SJCRH30 (cell line): ENCODE measurements at regions not wholly inside any gene's neighbourhood (a gene's known extent, or its start where the extent isn't known, plus 50 kb on each side); places are given as distances from the start of the nearest gene placed in this dataset.

Source experiments
- DNase-seq, 2 experiments: peaks; one replicate each; pipeline ENCODE4 v3.0.0-alpha.2; 2015 to 2020
- H3K27ac ChIP-seq: fragments of 250-450 bp; sonication (Bioruptor Pico); 2 replicates; pipeline ENCODE4 v1.5.1; 2020; ENCODE audit warnings: mild to moderate bottlenecking, moderate library complexity
- H3K27me3 ChIP-seq: fragments of 250-450 bp; sonication (Bioruptor Pico); 2 replicates; pipeline ENCODE4 v1.5.1; 2020; ENCODE audit warnings: mild to moderate bottlenecking, moderate library complexity
- H3K36me3 ChIP-seq: fragments of 250-450 bp; sonication (Bioruptor Pico); 2 replicates; pipeline ENCODE4 v1.5.1; 2020; ENCODE audit warnings: mild to moderate bottlenecking, moderate library complexity
- H3K4me1 ChIP-seq: fragments of 250-450 bp; sonication (Bioruptor Pico); 2 replicates; pipeline ENCODE4 v1.5.1; 2020; ENCODE audit warnings: mild to moderate bottlenecking, moderate library complexity
- H3K4me3 ChIP-seq: fragments of 250-450 bp; sonication (Bioruptor Pico); 2 replicates; pipeline ENCODE4 v1.5.1; 2020; ENCODE audit warnings: mild to moderate bottlenecking, moderate library complexity
- H3K9me3 ChIP-seq: fragments of 250-450 bp; sonication (Bioruptor Pico); replicated peaks from 2 replicates; pipeline ENCODE4 v1.5.1; 2020; ENCODE audit warnings: mild to moderate bottlenecking, moderate library complexity

- no peaks in the 10 kb centered on the region for H3K9me3 ChIP-seq
- no peaks in the 10 kb centered on the region for H3K27me3 ChIP-seq
- no peak overlapping the region for H3K4me3 ChIP-seq
- no peaks in the 10 kb centered on the region for H3K36me3 ChIP-seq
- H3K27ac ChIP-seq, result no peak overlapping the region
- H3K4me1 ChIP-seq, result no peaks in the 10 kb centered on the region
- DNase-seq, result no peak
Measured at GRCh38 chr18:29549759-29550158, 1372.8 kb upstream of the CDH2 start.

GRCh38 chr18:29547626-29548025, 1370.7 kb upstream of the CDH2 start:
- no peaks in the 10 kb centered on the region for H3K36me3 ChIP-seq
- H3K27me3 ChIP-seq, result no peaks in the 10 kb centered on the region
- no peak overlapping the region for H3K27ac ChIP-seq
- no peak overlapping the region for H3K4me3 ChIP-seq
- H3K4me1 ChIP-seq, result no peaks in the 10 kb centered on the region
- no peaks in the 10 kb centered on the region for H3K9me3 ChIP-seq
- DNase-seq, result no peak

GRCh38 chr18:29540548-29540947, 1363.6 kb upstream of the CDH2 start:
- H3K4me1 ChIP-seq, result no peaks in the 10 kb centered on the region
- H3K27me3 ChIP-seq, result no peaks in the 10 kb centered on the region
- DNase-seq, result no peak

GRCh38 chr18:29531746-29532145, 1354.8 kb upstream of the CDH2 start:
- no peaks in the 10 kb centered on the region for H3K9me3 ChIP-seq

More at GRCh38 chr18:29540548-29540947, 1363.6 kb upstream of the CDH2 start:
- Histone ChIP-seq H3K4me3 (no peak overlapping the region), H3K27ac (no peak overlapping the region), H3K36me3 (no peaks in the 10 kb centered on the region), H3K9me3 (no peaks in the 10 kb centered on the region)

GRCh38 chr18:29523371-29523770, 1346.4 kb upstream of the CDH2 start:
- no peaks in the 10 kb centered on the region for H3K4me1 ChIP-seq
- no peaks in the 10 kb centered on the region for H3K27me3 ChIP-seq
- no peaks in the 10 kb centered on the region for H3K36me3 ChIP-seq
- H3K4me3 ChIP-seq, result no peak overlapping the region
- H3K9me3 ChIP-seq, result no peaks in the 10 kb centered on the region
- no peak for DNase-seq
- H3K27ac ChIP-seq, result no peak overlapping the region

More at GRCh38 chr18:29531746-29532145, 1354.8 kb upstream of the CDH2 start:
- no peak for DNase-seq
- Histone ChIP-seq H3K27ac (no peak overlapping the region), H3K27me3 (no peaks in the 10 kb centered on the region), H3K4me3 (no peak overlapping the region), H3K4me1 (no peaks in the 10 kb centered on the region), H3K36me3 (no peaks in the 10 kb centered on the region)

- no peak for DNase-seq
- H3K4me1 ChIP-seq, result no peaks in the 10 kb centered on the region
- H3K27ac ChIP-seq, result no peak overlapping the region
- no peaks in the 10 kb centered on the region for H3K9me3 ChIP-seq
- no peaks in the 10 kb centered on the region for H3K36me3 ChIP-seq
- H3K27me3 ChIP-seq, result no peaks in the 10 kb centered on the region
- no peak overlapping the region for H3K4me3 ChIP-seq
Measured at GRCh38 chr18:29512761-29513160, 1335.8 kb upstream of the CDH2 start.

- Histone ChIP-seq H3K27me3 (no peaks in the 10 kb centered on the region), H3K4me3 (no peak overlapping the region), H3K9me3 (no peaks in the 10 kb centered on the region), H3K27ac (no peak overlapping the region), H3K4me1 (no peaks in the 10 kb centered on the region), H3K36me3 (no peaks in the 10 kb centered on the region)
- no peak for DNase-seq
Measured at GRCh38 chr18:29512203-29512602, 1335.3 kb upstream of the CDH2 start.

- DNase-seq, result no peak
- no peak overlapping the region for H3K27ac ChIP-seq
Measured at GRCh38 chr18:29501952-29502351, 1325.0 kb upstream of the CDH2 start.

GRCh38 chr18:29496152-29496680, 1319.3 kb upstream of the CDH2 start:
- no peaks in the 10 kb centered on the region for H3K9me3 ChIP-seq
- no peak for DNase-seq
- no peaks in the 10 kb centered on the region for H3K4me1 ChIP-seq
- no peak overlapping the region for H3K4me3 ChIP-seq
- no peaks in the 10 kb centered on the region for H3K27me3 ChIP-seq
- H3K27ac ChIP-seq, result no peak overlapping the region
- H3K36me3 ChIP-seq, result no peaks in the 10 kb centered on the region

More at GRCh38 chr18:29501952-29502351, 1325.0 kb upstream of the CDH2 start:
- no peak overlapping the region for H3K4me3 ChIP-seq
- H3K27me3 ChIP-seq, result no peaks in the 10 kb centered on the region
- H3K36me3 ChIP-seq, result no peaks in the 10 kb centered on the region
- H3K4me1 ChIP-seq, result no peaks in the 10 kb centered on the region
- H3K9me3 ChIP-seq, result no peaks in the 10 kb centered on the region

GRCh38 chr18:29494371-29494770, 1317.4 kb upstream of the CDH2 start:
- no peak overlapping the region for H3K27ac ChIP-seq
- H3K4me3 ChIP-seq, result no peak overlapping the region
- H3K9me3 ChIP-seq, result no peaks in the 10 kb centered on the region
- no peaks in the 10 kb centered on the region for H3K36me3 ChIP-seq
- H3K4me1 ChIP-seq, result no peaks in the 10 kb centered on the region
- DNase-seq, result no peak
- no peaks in the 10 kb centered on the region for H3K27me3 ChIP-seq

- no peak for DNase-seq
- Histone ChIP-seq H3K4me1 (no peaks in the 10 kb centered on the region), H3K36me3 (no peaks in the 10 kb centered on the region), H3K27ac (no peak overlapping the region), H3K27me3 (no peaks in the 10 kb centered on the region), H3K9me3 (no peaks in the 10 kb centered on the region), H3K4me3 (no peak overlapping the region)
Measured at GRCh38 chr18:29491907-29492306, 1315.0 kb upstream of the CDH2 start.

- no peaks in the 10 kb centered on the region for H3K27me3 ChIP-seq
- no peaks in the 10 kb centered on the region for H3K9me3 ChIP-seq
- no peak for DNase-seq
- H3K4me3 ChIP-seq, result no peak overlapping the region
- no peak overlapping the region for H3K27ac ChIP-seq
- no peaks in the 10 kb centered on the region for H3K4me1 ChIP-seq
- H3K36me3 ChIP-seq, result no peaks in the 10 kb centered on the region
Measured at GRCh38 chr18:29488617-29489016, 1311.7 kb upstream of the CDH2 start.

- Histone ChIP-seq H3K4me1 (no peaks in the 10 kb centered on the region), H3K4me3 (no peak overlapping the region), H3K9me3 (no peaks in the 10 kb centered on the region), H3K27me3 (no peaks in the 10 kb centered on the region), H3K27ac (no peak overlapping the region), H3K36me3 (no peaks in the 10 kb centered on the region)
- DNase-seq, result no peak
Measured at GRCh38 chr18:29465526-29465925, 1288.6 kb upstream of the CDH2 start.

GRCh38 chr18:29459972-29460371, 1283.0 kb upstream of the CDH2 start:
- DNase-seq, result peak in 1 of 2 experiments; percentile 1
- no peaks in the 10 kb centered on the region for H3K9me3 ChIP-seq

GRCh38 chr18:29457316-29457889, 1280.5 kb upstream of the CDH2 start:
- H3K36me3 ChIP-seq, result no peaks in the 10 kb centered on the region

More at GRCh38 chr18:29459972-29460371, 1283.0 kb upstream of the CDH2 start:
- Histone ChIP-seq H3K4me3 (no peak overlapping the region), H3K27ac (no peak overlapping the region), H3K36me3 (no peaks in the 10 kb centered on the region), H3K4me1 (no peaks in the 10 kb centered on the region), H3K27me3 (no peaks in the 10 kb centered on the region)

GRCh38 chr18:29449424-29449823, 1272.5 kb upstream of the CDH2 start:
- DNase-seq, result no peak
- H3K9me3 ChIP-seq, result no peaks in the 10 kb centered on the region
- no peaks in the 10 kb centered on the region for H3K27me3 ChIP-seq
- H3K27ac ChIP-seq, result no peak overlapping the region
- H3K36me3 ChIP-seq, result no peaks in the 10 kb centered on the region
- H3K4me3 ChIP-seq, result no peak overlapping the region
- no peaks in the 10 kb centered on the region for H3K4me1 ChIP-seq

More at GRCh38 chr18:29457316-29457889, 1280.5 kb upstream of the CDH2 start:
- Histone ChIP-seq H3K9me3 (no peaks in the 10 kb centered on the region), H3K4me1 (no peaks in the 10 kb centered on the region), H3K27me3 (no peaks in the 10 kb centered on the region), H3K27ac (no peak overlapping the region), H3K4me3 (no peak overlapping the region)
- no peak for DNase-seq
